HG03469 (cell line): ENCODE measurements at regions not wholly inside any gene's neighbourhood (a gene's known extent, or its start where the extent isn't known, plus 50 kb on each side); places are given as distances from the start of the nearest gene placed in this dataset.
"Not testable (repeated sequence)": the region's sequence is repeated elsewhere in the genome, so short reads cannot be mapped to it uniquely, and the experiment has no call there.

Source experiments
- ATAC-seq: cut with Tn5 transposase; IDR thresholded peaks from one replicate; pipeline ENCODE4 v1.9.1; 2021; ENCODE audit warnings: mild to moderate bottlenecking, moderate library complexity, moderate number of reproducible peaks; ENCODE audit not compliant: unreplicated experiment

DNA sequence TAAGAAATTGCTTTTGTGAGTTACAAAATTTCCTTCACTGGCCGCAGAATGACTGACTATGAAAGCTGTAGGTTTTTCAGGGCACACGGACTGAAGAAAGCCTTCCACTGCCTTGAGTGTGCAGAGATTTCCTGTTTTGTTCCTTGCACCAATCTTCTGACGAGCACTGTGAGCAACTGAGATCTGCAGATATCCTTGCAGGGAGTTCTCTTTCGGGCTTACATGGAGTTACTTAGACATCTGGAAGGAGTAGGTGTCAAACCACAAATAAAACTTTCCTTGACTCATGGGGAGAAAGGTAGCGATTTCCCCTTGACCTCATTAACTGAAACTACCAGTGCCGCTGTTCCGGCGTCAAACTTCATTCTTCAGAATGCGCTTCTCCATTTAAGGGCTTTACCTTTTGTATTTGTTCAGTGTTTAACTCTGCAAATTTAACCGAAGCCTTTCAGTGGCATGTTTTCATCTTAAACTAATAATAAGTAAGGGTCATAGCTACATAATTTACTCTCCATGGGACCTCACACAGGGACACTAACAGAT, 1175.3 kb downstream of the GATA3 start:
- no peak for ATAC-seq

DNA sequence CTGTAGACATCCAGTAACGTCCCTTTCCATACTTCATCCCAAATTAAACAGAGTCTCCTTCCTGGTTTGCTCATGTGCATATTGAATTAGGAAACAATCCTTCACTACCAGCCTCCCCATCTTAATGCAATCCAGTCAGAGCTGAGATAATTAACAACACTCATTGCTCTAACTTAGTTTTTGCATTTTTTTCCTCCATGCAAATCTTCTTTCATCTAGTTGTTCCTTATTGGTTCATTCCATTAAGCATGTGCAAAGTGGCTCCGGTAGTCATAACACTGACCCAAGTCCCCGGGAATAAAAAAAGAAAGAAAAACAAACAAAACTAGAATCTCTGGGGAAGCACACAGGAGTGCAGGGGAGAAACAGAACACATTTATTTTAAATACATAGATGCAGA, 1176.1 kb downstream of the GATA3 start:
- ATAC-seq: no peak

DNA sequence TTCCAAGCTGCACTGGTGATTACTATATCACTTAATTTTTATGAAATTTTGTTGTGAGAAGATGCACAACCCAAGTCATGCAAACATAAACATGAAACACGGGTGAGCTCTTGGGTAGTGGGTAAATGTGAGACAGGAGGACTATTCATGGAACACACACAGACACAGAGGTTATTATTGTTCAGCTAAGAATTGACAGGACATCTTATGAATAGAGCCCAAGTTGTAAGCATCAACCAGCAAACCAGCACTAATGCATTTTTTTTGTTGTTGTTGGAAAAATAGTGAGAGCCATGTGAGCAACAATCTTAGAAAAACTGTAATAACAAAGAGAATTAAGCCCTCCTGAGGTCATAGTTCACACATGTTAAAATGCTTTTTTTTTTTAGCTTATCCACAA, 1179.7 kb downstream of the GATA3 start:
- ATAC-seq: no peak

DNA sequence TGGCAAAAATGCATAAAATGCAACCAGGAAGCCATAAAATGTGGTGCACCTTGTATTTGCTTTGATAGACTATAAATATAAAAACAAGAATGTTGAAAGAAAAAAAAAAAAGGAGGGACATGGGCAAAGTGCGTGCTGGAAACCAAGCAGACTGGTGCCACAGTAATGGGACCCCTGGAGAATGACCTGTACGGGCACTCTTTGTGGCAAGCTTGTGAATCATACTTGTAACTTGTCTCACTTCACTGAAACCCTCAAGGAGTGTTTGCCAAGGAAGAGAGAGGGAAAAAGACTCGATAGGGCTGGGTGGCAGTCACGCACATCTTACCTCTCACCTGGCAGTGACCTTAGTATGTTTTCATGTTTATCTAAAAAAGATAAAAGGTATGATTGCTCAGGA, 1183.6 kb downstream of the GATA3 start:
- ATAC-seq: no peak

DNA sequence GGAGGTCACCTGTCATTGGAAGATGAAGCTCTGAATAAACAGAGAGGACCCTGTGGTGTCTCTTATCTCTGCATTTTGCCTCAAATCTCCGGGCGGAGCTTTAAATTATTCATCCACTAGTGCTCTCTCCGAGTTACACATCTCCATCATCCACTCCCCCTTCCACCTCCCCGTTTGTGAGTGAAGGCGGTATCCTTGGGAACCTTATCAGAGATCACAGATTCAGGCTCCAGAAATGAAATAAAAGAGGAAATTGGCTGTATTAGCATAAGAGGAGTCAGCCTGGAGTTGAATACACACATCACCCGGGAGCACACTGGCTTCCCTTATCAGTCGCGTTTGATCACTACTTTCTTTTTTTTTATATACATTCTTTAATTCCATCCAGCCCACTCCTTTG, 1184.8 kb downstream of the GATA3 start:
- ATAC-seq: no peak

DNA sequence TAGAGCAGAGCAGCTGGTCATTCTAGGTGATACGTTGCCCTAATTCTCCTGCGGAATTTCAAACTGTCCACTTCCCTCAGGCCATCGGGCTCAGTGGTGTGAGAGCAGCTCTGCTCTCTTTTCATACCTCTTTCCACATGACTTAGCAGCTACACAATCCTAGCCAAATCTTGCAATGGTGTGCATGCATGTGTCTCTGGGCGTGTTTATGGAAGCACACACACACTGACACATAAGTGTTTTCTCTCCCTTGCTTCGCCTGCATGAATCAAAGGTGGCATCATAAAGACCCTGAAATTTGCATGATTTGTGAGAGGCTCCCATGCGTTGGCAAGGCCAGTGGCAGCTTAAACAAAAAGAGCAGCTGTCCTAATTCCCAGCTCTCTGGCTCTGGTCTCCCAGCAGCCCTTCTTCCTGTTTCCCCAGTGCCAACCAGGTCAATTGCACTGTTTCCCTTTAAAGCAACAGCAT, 1189.5 kb downstream of the GATA3 start:
- ATAC-seq: no peak

DNA sequence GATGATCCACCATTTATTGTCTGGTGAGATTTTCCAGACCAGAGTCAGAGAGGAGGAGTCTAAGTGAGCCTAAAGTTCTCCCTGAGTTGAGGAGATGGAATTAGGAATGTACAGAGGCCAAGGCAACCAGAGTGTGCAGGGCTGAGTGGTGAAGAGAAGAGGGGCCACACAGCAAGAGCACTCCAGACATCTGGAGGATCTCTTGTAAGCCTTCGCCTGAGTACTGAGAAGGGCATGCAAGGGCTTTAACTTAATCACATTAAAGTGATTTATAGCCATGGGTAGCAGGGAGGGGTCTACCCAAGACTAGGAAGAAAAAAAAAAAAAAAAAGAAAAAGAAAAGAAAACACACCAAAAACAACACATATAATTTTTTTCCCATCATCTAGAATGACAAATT, 1190.4 kb downstream of the GATA3 start:
- ATAC-seq: no peak

DNA sequence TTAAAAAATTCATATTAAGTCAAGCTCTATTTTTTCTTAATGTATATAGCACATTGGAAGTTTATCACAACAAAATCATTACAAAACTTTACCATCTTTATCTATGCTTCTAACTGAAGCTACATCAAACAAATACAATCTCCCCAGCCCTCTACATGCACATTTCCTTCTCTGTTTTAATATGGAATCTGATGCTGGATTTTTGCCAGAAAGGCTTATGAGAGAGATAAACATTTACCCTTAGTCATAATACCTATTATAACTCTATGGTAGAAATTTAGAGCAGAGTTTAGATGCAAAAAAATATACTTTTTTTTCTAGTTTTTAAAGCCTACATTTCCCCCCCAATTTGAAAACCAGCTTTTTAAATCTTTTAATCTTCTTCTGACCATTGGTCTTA, 1198.6 kb downstream of the GATA3 start:
- ATAC-seq: no peak

DNA sequence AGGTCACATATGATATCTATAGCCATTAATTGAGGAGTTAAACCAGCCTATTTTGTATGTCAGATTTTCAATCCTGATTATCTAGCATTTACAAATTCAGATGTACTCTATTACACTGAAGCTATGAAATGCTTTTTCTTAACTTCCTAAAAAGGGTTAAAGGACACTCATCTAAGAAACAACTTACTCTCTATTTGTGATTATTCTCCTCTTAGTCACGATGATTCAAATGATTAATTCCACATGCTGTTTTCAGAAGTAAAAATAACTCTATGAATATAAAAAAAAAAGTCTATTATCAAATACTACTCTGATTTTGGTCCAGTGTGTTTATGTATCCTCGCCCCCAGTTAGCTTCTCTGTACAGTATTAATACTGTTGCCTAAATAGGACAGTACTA, 1199.9 kb downstream of the GATA3 start:
- ATAC-seq: no peak

DNA sequence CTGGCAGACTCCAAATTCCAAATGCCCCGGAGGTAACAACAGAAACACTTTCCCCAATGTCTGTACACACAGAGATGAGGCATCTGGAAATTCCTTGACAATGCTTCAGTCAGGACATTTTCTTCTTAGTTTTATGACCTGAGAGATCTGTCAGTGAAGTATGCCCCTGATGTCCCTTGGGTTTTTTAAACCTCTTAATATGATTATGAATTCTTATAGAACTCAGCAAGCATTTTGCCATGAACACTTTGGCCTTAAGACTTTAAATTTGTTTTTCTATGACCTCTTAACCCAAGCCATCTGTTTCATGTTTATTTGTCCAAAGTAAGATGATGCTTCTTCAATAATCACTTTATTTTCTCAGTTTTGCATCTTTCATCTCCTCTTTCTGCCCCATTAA, 1206.2 kb downstream of the GATA3 start:
- no peak for ATAC-seq

DNA sequence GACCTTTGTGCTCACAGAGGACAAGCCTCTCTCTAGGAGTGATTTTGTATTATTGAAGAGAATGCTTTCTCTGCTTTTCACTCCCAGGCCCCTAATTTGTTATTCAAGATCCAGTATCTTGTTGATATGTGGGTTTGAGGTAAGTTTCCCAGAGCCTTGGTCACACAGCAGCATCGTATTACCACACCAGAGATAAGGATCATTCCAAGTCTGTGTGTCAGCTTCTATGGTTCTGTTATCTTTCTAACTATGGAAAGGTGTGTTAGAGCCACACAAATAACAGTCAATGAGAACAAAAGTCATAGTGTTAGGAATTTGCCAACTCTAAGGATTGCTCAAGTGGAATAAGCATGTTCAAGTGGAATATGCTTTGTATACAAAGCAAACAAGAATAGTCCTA, 1208.3 kb downstream of the GATA3 start:
- no peak for ATAC-seq

DNA sequence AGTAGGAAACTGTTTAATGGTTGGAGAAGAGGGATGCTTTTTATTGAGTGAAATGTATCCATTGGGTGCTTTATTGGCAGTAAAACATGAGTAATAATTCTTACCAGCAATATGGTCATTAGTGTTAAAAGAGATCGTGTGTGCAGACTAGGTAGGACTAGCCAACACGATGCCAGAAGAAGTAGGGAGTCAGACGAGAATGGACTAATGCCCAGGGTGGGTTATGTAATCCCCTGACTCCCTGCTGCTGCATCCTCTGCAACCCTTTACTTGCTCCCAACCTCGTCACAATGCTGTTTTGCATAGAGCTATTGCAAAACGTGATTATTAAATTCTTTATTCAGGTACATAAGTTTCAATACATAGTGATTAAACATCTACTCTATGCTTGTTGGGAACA, 1213.7 kb downstream of the GATA3 start:
- ATAC-seq: no peak

DNA sequence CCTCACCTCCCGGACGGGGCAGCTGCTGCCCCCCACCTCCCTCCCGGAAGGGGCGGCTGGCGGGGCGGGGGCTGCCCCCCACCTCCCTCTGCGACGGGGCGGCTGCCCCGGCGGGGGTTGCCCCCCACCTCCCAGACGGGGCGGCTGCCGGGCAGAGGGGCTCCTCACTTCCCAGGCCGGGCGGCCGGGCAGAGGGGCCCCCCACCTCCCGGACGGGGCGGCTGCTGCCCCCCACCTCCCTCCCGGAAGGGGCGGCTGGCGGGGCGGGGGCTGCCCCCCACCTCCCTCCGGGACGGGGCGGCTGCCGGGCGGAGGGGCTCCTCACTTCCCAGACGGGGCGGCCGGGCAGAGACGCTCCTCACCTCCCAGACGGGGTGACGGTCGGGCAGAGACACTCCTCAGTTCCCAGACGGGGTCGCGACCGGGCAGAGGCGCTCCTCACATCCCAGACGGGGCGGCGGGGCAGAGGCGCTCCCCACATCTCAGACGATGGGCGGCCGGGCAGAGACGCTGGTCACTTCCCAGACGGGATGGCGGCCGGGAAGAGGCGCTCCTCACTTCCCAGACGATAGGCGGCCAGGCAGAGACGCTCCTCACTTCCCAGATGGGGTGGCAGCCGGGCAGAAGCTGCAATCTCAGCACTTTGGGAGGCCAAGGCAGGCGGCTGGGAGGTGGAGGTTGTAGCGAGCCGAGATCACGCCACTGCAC, 1218.8 kb downstream of the GATA3 start:
- not testable (repeated sequence) for ATAC-seq

DNA sequence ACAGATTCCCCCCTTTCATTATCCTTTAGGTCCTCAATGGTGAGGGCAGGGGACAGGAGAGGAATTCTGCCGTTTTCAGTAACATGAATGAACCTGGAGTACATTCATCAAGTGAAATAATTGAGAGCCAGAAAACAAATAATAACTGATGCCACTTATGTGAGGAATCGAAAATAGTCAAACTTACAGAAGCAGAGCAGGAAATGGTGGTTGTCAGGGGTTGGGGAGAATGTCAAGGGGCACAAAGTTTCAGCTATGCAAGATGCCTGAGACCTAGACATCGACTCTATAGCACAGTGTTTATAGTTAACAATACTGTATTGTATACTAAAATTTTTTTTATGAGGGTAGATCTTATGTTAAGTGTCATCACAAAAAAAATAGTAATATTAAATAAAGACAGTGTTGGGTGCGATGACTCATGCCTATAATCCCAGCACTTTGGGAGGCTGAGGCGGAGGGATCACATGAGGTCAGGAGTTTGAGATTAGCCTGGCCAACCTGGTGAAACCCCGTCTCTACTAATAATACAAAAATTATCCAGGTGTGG, 1219.8 kb downstream of the GATA3 start:
- ATAC-seq: no peak

DNA sequence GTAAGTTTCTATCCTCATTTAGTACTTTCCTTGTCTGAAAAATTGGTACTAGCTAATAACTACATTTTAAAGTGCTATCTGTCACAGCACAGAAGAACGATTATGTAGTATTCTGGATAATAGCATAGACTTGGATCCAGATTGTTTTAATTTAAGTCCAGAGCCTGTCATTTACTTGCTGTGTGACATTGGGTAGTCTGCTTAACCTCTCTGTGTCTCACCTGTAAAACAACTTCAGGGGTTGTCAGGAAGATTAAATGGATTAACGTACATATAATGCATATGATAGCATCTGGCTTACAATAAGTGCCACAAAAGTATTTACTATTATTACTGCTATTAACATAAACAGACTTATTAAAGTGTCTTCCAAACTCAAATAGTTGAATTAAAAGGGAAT, 1221.4 kb downstream of the GATA3 start:
- no peak for ATAC-seq

DNA sequence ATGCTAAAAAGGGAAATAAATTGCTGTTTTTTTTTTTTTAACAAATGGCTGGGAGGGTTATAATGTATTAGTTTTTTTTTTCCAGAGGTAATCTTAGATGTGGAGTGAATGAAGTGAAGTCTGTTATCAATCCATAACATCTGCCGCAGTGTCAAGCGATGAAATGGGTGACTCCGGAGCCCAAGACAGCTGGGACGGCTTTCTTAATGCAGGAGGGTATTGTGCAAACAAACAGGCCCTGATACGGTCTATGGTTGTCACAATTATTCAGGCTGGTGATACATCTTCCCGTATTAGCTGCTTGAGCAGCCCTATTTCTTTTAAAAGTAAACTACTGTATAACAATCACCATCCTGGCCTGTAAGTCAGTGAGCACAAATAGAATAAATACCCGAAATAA, 1231.2 kb downstream of the GATA3 start:
- no peak for ATAC-seq

DNA sequence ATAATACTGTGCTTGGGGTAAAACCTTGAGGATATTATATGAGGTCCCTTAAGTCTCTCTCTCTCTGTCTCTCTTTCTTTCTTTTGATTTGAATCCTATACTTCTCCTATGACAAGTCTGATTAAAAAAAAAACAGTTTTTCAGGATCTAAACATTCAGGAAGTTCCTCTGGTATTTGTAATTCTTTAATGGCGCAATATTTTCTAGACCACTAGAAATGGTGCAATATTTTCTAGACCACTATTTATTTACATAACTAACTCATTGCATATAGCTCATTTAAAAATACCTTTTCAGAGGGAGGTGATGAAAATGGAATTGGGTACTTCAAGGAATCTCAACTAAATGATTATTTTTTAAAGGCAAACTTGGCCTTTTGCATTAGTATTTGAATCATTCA, 1235.3 kb downstream of the GATA3 start:
- ATAC-seq: no peak

DNA sequence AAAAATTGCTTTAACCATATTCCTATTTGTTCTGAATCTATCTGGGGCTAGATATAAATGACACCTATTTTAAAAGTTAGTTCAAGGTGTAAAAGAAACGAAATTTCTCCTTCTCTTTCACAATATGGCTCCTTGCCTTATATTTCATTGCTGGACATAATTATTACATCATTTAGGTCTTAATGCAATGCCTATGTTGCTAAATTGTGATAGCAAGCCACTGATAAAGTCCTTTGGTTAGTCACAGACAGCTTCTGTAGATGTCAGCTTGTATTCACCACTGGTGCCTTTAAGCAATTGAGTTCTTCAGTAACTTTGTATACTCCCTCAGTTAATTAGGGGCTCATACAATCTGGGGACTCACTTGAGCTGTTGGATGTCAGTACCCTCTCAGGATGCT, 1236.6 kb downstream of the GATA3 start:
- ATAC-seq: no peak

DNA sequence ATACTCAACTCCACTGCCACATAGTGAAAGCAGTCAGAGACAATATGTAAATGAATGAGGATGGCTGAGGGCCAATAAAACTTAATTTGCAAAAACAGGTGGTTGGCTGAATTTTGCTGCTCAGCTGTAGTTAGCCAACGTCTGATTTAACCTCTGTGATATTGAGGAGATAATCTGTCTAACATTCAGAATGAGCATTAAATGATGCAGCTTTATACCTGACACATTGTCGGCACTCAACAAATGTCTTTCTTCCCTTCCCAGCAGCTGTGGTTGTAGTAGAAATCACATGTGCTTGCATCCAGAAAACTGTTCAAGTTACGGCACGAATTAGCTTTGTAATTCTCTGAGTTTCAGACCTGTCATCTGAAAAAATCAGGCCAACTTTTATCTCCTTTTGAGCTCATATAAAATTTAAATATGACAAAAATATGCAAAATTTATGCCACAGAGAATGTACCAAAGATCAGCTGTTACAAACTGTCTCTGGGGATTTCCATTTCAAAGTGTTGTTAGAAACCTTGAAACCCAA, 1239.7 kb downstream of the GATA3 start:
- no peak for ATAC-seq

DNA sequence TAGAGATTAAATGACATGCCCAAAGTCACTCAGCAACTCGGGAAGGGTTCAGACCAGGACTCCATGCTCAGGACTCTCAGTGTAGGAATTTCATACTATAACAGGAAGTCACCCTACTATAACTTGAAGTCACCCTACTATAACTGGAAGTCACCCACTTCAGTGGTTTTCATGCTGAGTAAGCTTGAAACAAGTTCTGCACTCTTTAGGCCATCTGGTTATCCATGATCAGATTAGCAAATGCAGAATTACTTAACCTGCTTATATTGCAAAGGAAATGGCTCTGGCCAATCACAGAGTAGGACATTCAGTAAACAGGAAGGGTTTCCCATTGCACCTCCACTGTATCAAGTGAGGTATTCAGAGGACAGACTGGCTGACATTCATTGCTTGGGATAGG, 1240.4 kb downstream of the GATA3 start:
- peak; percentile 90 for ATAC-seq

DNA sequence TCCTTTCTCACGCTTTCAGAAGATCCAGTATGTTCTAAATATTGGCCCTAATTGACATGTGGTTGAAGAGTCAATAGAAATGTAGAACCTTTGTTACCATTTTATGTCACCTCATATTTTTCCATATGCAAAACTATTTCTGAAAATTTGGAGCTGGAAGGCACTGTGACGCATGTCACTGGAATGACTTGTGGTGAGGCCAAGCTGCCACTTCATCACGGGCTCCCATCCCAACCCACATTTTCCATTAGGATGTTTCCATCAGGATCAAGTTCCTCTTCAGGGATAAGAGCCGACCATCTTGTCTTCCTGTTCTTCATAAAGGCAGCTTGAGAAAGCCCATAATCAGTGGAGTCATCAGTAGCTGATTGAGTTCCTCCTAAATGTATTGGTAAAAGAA, 1241.7 kb downstream of the GATA3 start:
- no peak for ATAC-seq

DNA sequence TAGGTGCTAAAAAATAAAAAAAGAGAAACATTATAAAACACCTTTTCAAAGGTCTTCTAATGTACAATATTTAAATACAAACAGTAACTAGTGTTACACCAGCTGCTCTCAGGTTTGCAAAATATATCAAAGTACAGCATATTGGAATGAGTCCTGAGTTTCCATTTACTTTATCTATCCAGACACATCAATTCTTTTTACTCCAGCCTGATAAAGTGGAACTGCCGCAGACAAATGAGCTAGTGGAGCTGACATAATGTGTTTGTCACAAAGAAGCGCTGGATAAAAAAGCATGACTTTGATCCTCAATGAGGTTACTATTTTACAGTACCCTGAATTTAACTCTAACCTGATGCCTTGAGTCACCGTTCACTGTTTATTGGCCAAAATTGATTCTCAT, 1243.1 kb downstream of the GATA3 start:
- no peak for ATAC-seq
